HG03064 (cell line): ENCODE measurements at regions not wholly inside any gene's neighbourhood (a gene's known extent, or its start where the extent isn't known, plus 50 kb on each side); places are given as distances from the start of the nearest gene placed in this dataset.

Source experiments
- ATAC-seq: cut with Tn5 transposase; IDR thresholded peaks from one replicate; pipeline ENCODE4 v1.9.1; 2021; ENCODE audit warnings: low read depth; ENCODE audit not compliant: unreplicated experiment

GRCh38 chr11:27783701-27784355 lies 83.6 kb upstream of the BDNF start:
- ATAC-seq, result no peak

- no peak for ATAC-seq
These were observed 76.8 kb upstream of the BDNF start for GRCh38 chr11:27777033-27777432.

DNA sequence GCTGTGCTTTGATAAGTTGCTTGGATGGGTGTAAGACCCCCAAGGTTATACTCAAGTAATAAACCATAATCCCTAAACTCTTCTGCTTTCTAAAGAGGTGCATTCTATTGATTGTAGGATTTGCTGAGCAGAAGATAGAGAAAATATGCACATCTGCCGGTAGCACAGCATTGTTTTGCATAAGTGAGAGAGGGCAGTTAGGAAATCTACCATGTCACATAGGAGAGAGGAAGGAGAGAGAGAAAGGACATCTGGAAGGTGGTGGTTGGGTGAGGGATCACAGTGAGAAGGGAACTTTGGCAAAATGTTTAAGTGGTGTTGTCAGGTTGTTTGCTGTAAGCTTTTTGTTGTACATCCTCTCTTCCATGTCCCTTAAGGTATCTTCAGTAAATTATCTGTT lies 73.6 kb upstream of the BDNF start:
- no peak for ATAC-seq

GRCh38 chr11:27771516-27771915 lies 71.3 kb upstream of the BDNF start:
- no peak for ATAC-seq

GRCh38 chr11:27770576-27770975 lies 70.3 kb upstream of the BDNF start:
- ATAC-seq, result no peak

DNA sequence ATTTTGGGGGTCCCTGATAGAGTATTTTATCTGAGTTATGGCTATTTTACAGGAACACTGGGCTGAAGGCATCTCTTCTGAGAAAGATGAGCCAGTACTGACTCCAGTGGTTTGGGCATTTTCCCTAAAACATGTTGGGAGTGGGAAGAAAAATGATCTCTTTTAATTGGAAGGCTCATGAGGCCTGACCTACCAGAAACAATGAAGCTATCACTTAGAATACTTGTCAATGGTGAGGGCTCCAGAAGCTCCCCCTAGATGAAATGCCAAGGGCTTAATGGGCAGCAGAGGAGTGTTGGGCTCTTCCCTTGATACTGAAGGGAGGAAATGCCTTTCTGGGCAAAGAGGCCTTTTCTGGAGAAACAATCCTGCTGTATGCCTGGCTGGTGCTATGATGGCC lies 63.5 kb upstream of the BDNF start:
- no peak for ATAC-seq

DNA sequence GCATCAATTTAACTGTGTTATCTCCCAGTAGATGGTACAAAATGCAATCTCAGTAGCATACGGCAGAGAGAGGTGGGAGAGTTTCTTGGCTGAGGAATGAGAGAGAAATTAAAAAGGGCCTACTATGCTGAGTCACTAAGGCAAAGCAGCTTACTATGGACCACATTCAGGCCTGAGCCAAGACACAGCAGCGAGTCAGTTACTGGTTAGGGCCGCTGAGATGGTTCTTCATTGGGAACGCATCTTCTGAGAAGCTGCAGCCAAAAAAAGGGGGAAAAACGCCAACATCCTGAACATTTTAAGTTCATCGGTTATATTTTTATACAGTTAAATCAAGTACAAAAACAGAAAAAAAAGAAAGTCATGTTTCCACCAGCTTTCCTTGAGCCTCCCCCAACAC lies 61.1 kb upstream of the BDNF start:
- ATAC-seq, result no peak

DNA sequence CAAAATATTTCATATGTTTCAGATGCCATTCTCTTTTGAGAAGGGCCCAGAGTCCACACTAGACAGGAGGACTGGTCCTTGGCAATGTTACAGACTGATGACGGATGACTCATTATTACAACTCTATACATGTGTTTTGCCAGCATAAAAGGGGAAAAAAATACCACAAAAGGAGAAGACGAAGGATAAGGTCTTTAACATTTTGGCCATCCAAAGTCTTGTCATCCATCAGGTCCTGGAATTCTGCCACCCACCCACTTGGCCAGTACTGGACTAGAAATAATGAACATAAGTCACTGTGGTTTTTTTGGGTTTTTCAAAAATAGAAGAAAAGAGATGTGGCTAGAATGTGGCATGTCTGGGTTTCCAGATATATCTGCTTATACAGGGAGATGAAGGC lies 57.7 kb upstream of the BDNF start:
- no peak for ATAC-seq

DNA sequence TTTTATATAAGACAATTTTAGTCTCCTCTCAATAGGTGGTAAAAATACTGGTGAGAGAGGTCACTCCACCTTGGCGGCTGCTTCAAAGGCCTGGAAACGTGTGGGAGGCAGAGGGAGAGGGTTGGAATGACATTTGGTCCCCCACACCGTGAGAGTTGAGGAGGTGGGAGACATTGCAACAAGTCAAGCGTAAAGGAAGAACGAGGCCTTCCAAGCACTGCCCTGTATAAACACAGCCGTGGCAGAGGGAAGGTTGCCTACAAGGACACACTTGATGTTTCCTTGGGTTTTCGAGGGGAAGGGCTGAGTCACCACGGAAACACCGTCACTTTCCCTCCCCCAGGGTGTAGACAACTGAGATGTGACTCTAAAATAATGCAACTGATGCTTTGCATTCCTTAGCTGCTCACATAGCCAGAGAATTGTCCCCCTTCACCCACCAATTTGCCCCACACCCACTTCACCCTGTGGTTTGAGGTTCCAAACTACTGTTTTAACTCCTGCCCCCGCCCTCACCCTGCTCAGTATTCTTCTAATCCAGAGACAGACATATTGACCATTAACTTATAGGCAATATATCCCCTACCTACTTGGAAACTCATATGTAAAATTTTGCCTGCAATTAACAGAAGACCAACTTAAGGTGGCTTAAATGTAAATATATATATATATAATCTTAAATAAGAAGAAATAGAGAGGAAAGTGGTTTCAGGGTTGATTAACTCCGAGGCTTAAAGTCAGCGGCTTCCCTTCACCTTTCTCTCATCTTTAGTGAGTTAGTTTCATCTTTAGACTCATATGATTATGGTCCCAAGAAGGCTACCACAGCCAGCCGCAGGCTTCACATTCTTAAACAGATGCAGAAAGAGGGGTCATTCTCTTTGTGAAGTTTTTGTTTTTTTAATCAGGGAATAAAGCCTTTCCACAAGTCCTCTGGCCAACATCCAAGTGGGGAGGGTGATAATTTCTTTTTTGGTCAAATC lies 54.1 kb upstream of the BDNF start:
- no peak for ATAC-seq
